MM.1S (cell line): ENCODE measurements at regions not wholly inside any gene's neighbourhood (a gene's known extent, or its start where the extent isn't known, plus 50 kb on each side); places are given as distances from the start of the nearest gene placed in this dataset.

Experiments used
- DNase-seq: peaks from one replicate; pipeline ENCODE4 v3.0.0-alpha.2; 2015
- H2AFZ ChIP-seq: fragments of 300-600 bp; sonication (generic); 2 replicates; pipeline ENCODE4 v1.6.0; 2016; ENCODE audit warnings: antibody characterized with exemption, low read length
- H3F3A ChIP-seq: fragments of 300-600 bp; sonication (generic); 2 replicates; pipeline ENCODE4 v1.6.1; 2016; ENCODE audit warnings: mild to moderate bottlenecking, antibody characterized with exemption, low read length, moderate library complexity, mixed read lengths; ENCODE audit not compliant: insufficient read depth
- H3K27ac ChIP-seq: fragments of 300-600 bp; sonication (generic); 2 replicates; pipeline ENCODE4 v1.5.1; 2016; ENCODE audit warnings: mild to moderate bottlenecking, low read length
- H3K27me3 ChIP-seq: fragments of 300-600 bp; sonication (generic); replicated peaks from 2 replicates; pipeline ENCODE4 v1.6.0; 2016; ENCODE audit warnings: low read length; ENCODE audit not compliant: insufficient read depth
- H3K36me3 ChIP-seq: fragments of 300-600 bp; sonication (generic); replicated peaks from 2 replicates; pipeline ENCODE4 v1.6.1; 2016; ENCODE audit warnings: mild to moderate bottlenecking, low read length, mixed read lengths; ENCODE audit not compliant: insufficient read depth
- H3K4me1 ChIP-seq: fragments of 300-600 bp; sonication (generic); 2 replicates; pipeline ENCODE4 v1.6.1; 2016; ENCODE audit warnings: low read length, mixed read lengths
- H3K4me2 ChIP-seq: fragments of 300-600 bp; sonication (generic); 2 replicates; pipeline ENCODE4 v1.6.0; 2016; ENCODE audit warnings: low read depth, low read length
- H3K4me3 ChIP-seq: fragments of 300-600 bp; sonication (generic); 2 replicates; pipeline ENCODE4 v1.5.1; 2016; ENCODE audit warnings: low read length, mixed read lengths
- H3K79me2 ChIP-seq: fragments of 300-600 bp; sonication (generic); 2 replicates; pipeline ENCODE4 v1.6.1; 2016; ENCODE audit warnings: mixed run types, low read length, mixed read lengths
- H3K9ac ChIP-seq: fragments of 300-600 bp; sonication (generic); 2 replicates; pipeline ENCODE4 v1.6.1; 2016; ENCODE audit warnings: low read length, mixed read lengths
- H3K9me2 ChIP-seq: fragments of 300-600 bp; sonication (generic); replicated peaks from 2 replicates; pipeline ENCODE4 v1.6.1; 2016; ENCODE audit warnings: mild to moderate bottlenecking, low read length, mixed read lengths; ENCODE audit not compliant: insufficient read depth
- H3K9me3 ChIP-seq: fragments of 300-600 bp; sonication (generic); replicated peaks from 2 replicates; pipeline ENCODE4 v1.6.1; 2016; ENCODE audit warnings: mild to moderate bottlenecking, low read length, mixed read lengths; ENCODE audit not compliant: insufficient read depth
- H4K20me1 ChIP-seq: fragments of 300-600 bp; sonication (generic); 2 replicates; pipeline ENCODE4 v1.6.1; 2016; ENCODE audit warnings: mild to moderate bottlenecking, low read length, moderate library complexity, mixed read lengths; ENCODE audit not compliant: insufficient read depth
- CTCF ChIP-seq: fragments of 300-600 bp; sonication (generic); IDR thresholded peaks from 2 replicates; pipeline ENCODE4 v1.5.1; 2016; ENCODE audit warnings: antibody characterized with exemption, low read length, mixed read lengths
- EZH2 ChIP-seq: fragments of 300-600 bp; sonication (generic); optimal IDR thresholded peaks from 2 replicates; pipeline ENCODE3; 2017; ENCODE audit warnings: low read depth, mild to moderate bottlenecking, antibody characterized with exemption, low read length, mixed read lengths
- EZH2phosphoT487 ChIP-seq: fragments of 300-600 bp; sonication (generic); IDR thresholded peaks from 2 replicates; pipeline ENCODE4 v1.6.1; 2018; ENCODE audit warnings: antibody characterized with exemption, low read length

DNA sequence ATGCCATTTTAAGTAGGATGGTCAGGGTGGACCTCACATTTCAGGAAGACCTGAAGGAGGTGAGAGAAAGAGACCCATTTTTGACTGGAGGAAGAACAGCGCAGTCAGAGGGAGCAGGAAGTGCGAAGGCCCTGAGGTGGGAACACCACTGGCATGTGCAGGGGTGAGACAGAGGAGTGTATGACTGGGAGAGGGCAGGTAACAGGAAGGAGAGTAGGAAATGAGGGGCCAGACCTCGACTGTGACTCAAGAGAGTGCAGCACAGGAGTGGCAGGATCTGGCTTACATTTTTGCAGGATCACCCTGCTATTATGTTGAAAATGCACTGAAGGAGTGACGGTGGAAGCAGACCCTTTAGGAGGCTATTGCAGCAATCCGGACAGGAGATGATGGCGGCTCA is 117.7 kb upstream of the CDYL start:
- TF ChIP-seq EZH2 (no peak), CTCF (no peak), EZH2phosphoT487 (no peak)
- Histone ChIP-seq H3K9ac (no peak overlapping the region), H2AFZ (no peak overlapping the region), H3K36me3 (no peaks in the 10 kb centered on the region), H3K9me3 (no peaks in the 10 kb centered on the region), H3F3A (no peaks in the 10 kb centered on the region), H3K27ac (no peak overlapping the region), H3K4me2 (no peak overlapping the region), H3K79me2 (no peaks in the 10 kb centered on the region), H3K9me2 (no peaks in the 10 kb centered on the region), H3K4me1 (no peaks in the 10 kb centered on the region), H3K4me3 (no peak overlapping the region), H4K20me1 (no peaks in the 10 kb centered on the region), H3K27me3 (no peaks in the 10 kb centered on the region)
- no peak for DNase-seq

DNA sequence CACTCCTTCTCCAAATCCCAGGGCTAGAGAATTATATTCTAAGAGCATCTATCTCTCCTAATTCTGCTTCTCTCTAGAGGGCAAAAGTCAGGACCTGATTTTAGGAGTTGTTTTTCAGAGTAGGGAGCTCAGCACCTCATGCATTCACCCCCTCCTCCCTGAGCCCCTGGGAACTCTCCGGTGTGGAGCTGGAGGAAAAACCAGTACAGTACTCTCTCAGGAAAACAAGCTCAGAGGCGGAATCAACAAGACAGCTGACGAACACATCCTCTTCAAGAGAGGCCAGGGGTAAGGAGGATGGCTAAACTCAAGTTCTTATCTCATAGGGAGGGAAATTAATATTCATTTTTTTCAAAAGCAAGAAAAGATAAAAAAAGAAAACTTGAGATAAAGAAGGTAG is 120.1 kb upstream of the CDYL start:
- no peak for DNase-seq
- Histone ChIP-seq H2AFZ (no peak overlapping the region), H3K4me1 (no peaks in the 10 kb centered on the region), H3K36me3 (no peaks in the 10 kb centered on the region), H3F3A (no peaks in the 10 kb centered on the region), H3K4me2 (no peak overlapping the region), H3K27me3 (no peaks in the 10 kb centered on the region), H3K27ac (no peak overlapping the region), H4K20me1 (no peaks in the 10 kb centered on the region), H3K9me3 (no peaks in the 10 kb centered on the region), H3K9me2 (no peaks in the 10 kb centered on the region), H3K9ac (no peak overlapping the region), H3K79me2 (no peaks in the 10 kb centered on the region), H3K4me3 (no peak overlapping the region)
- no peak for TF ChIP-seq EZH2
- no peak for TF ChIP-seq EZH2phosphoT487
- TF ChIP-seq CTCF, result no peak

GRCh38 chr6:4655196-4656025 is 120.8 kb upstream of the CDYL start:
- no peak overlapping the region for H3K27ac ChIP-seq
- H3K4me1 ChIP-seq, result no peaks in the 10 kb centered on the region
- no peak overlapping the region for H3K4me3 ChIP-seq
- no peak overlapping the region for H3K9ac ChIP-seq
- TF ChIP-seq EZH2phosphoT487 (no peak), EZH2 (no peak), CTCF (no peak)
- no peak overlapping the region for H2AFZ ChIP-seq
- no peaks in the 10 kb centered on the region for H3K79me2 ChIP-seq
- H3K9me3 ChIP-seq, result no peaks in the 10 kb centered on the region
- no peaks in the 10 kb centered on the region for H3K9me2 ChIP-seq
- H3K4me2 ChIP-seq, result no peak overlapping the region
- no peaks in the 10 kb centered on the region for H3K27me3 ChIP-seq
- no peaks in the 10 kb centered on the region for H3F3A ChIP-seq
- no peaks in the 10 kb centered on the region for H3K36me3 ChIP-seq
- no peaks in the 10 kb centered on the region for H4K20me1 ChIP-seq
- DNase-seq, result no peak
